ENCODE measurements at regions not wholly inside any gene's neighbourhood (a gene's known extent, or its start where the extent isn't known, plus 50 kb on each side); places are given as distances from the start of the nearest gene placed in this dataset.

- intact Hi-C loops (cut with DNase I; ENCODE audit: low total_unique reads): no loop called here
- no peak overlapping the region for H3K27ac ChIP-seq
- no peak for DNase-seq
- no peaks in the 10 kb centered on the region for H3K27me3 ChIP-seq
- H3K4me3 ChIP-seq: no peak overlapping the region
- no peaks in the 10 kb centered on the region for H3K4me1 ChIP-seq
- H3K36me3 ChIP-seq: no peaks in the 10 kb centered on the region
- no peak for TF ChIP-seq CTCF (IDR thresholded peaks at IDR 0.05)
- H3K9me3 ChIP-seq: no peaks in the 10 kb centered on the region
Measured at GRCh38 chr9:78505546-78505945, 208.6 kb downstream of the PSAT1 start.

- Histone ChIP-seq H3K4me3 (no peak overlapping the region), H3K4me1 (no peaks in the 10 kb centered on the region), H3K27me3 (no peaks in the 10 kb centered on the region), H3K27ac (no peak overlapping the region), H3K9me3 (peaks cover 0 to 3% (median 0%) of the 10 kb centered on the region in 3 donors), H3K36me3 (no peaks in the 10 kb centered on the region)
- DNase-seq: no peak
- intact Hi-C loops (cut with DNase I; ENCODE audit: low total_unique reads): no loop called here
- no peak for TF ChIP-seq CTCF (IDR thresholded peaks at IDR 0.05)
Measured at GRCh38 chr9:78507037-78507436, 210.1 kb downstream of the PSAT1 start.

- H3K4me3 ChIP-seq: no peak overlapping the region
- H3K9me3 ChIP-seq: peaks cover 0 to 4% (median 0%) of the 10 kb centered on the region in 3 donors
- H3K27me3 ChIP-seq: no peaks in the 10 kb centered on the region
- no peak overlapping the region for H3K27ac ChIP-seq
- intact Hi-C loops (cut with DNase I; ENCODE audit: low total_unique reads): no loop called here
- no peak for TF ChIP-seq CTCF (IDR thresholded peaks at IDR 0.05)
- no peaks in the 10 kb centered on the region for H3K4me1 ChIP-seq
- no peaks in the 10 kb centered on the region for H3K36me3 ChIP-seq
- no peak for DNase-seq
Measured at GRCh38 chr9:78510035-78510434, 213.1 kb downstream of the PSAT1 start.

GRCh38 chr9:78515108-78515507 lies 218.2 kb downstream of the PSAT1 start:
- no peak overlapping the region for H3K4me3 ChIP-seq
- H3K36me3 ChIP-seq: no peaks in the 10 kb centered on the region
- H3K27me3 ChIP-seq: no peaks in the 10 kb centered on the region
- TF ChIP-seq CTCF (IDR thresholded peaks at IDR 0.05): no peak
- H3K27ac ChIP-seq: no peak overlapping the region
- intact Hi-C loops (cut with DNase I; ENCODE audit: low total_unique reads): no loop called here
- H3K9me3 ChIP-seq: peaks cover 0 to 11% (median 4%) of the 10 kb centered on the region in 3 donors
- DNase-seq: no peak
- H3K4me1 ChIP-seq: no peaks in the 10 kb centered on the region

- Histone ChIP-seq H3K9me3 (peaks cover 5 to 15% (median 6%) of the 10 kb centered on the region in 3 donors), H3K4me3 (no peak overlapping the region)
Measured at GRCh38 chr9:78519786-78520185, 222.9 kb downstream of the PSAT1 start.

More at GRCh38 chr9:78519786-78520185, 222.9 kb downstream of the PSAT1 start:
- H3K27ac ChIP-seq: no peak overlapping the region
- TF ChIP-seq CTCF (IDR thresholded peaks at IDR 0.05): no peak
- DNase-seq: no peak
- intact Hi-C loops (cut with DNase I; ENCODE audit: low total_unique reads): no loop called here
- H3K27me3 ChIP-seq: no peaks in the 10 kb centered on the region
- H3K36me3 ChIP-seq: no peaks in the 10 kb centered on the region
- no peaks in the 10 kb centered on the region for H3K4me1 ChIP-seq
